ENCODE measurements at regions not wholly inside any gene's neighbourhood (a gene's known extent, or its start where the extent isn't known, plus 50 kb on each side); places are given as distances from the start of the nearest gene placed in this dataset.

GRCh38 chr13:40480012-40480914 is 186.2 kb downstream of the FOXO1 start:
- H3K4me3 ChIP-seq (ENCODE audit: low read length), result peak overlapping the region; percentile 77
- peak overlapping the region; percentile 98 for H3K4me2 ChIP-seq (ENCODE audit: low read length)

GRCh38 chr13:40480915-40481516 is 185.4 kb downstream of the FOXO1 start:
- H3K4me2 ChIP-seq (ENCODE audit: low read length), result peak overlapping the region; percentile 98

More at GRCh38 chr13:40480012-40480914, 186.2 kb downstream of the FOXO1 start:
- Histone ChIP-seq H3K79me2 (ENCODE audit: control insufficient read depth, low read length) (peaks cover 67% of the 10 kb centered on the region), H3K9me2 (replicated peaks; ENCODE audit: control insufficient read depth, low read length) (no peaks in the 10 kb centered on the region), H3K27me3 (ENCODE audit: control insufficient read depth, low read length) (no peaks in the 10 kb centered on the region), H3K36me3 (ENCODE audit: control insufficient read depth, low read length) (peaks cover 13% of the 10 kb centered on the region), H4K20me1 (ENCODE audit: control insufficient read depth, insufficient read depth, low read depth, low read length) (no peaks in the 10 kb centered on the region), H3K9me3 (ENCODE audit: control insufficient read depth, insufficient read depth, low read length) (no peaks in the 10 kb centered on the region), H3F3A (ENCODE audit: control insufficient read depth, insufficient read depth) (peaks cover 26% of the 10 kb centered on the region), H3K4me1 (ENCODE audit: control insufficient read depth, low read length) (peaks cover 98% of the 10 kb centered on the region), H3K27ac (ENCODE audit: low read depth, low read length) (peak overlapping the region; percentile 99)
- TF ChIP-seq CTCF (IDR thresholded peaks at IDR 0.05; ENCODE audit: low read depth, low read length, poor library complexity, severe bottlenecking) (no peak), EZH2phosphoT487 (IDR thresholded peaks at IDR 0.05; ENCODE audit: borderline replicate concordance, low read length) (no peak)

GRCh38 chr13:40483601-40484000 is 182.8 kb downstream of the FOXO1 start:
- Histone ChIP-seq H3K27ac (ENCODE audit: low read depth, low read length) (peak overlapping the region; percentile 99), H3K36me3 (ENCODE audit: control insufficient read depth, low read length) (peaks cover 10% of the 10 kb centered on the region), H4K20me1 (ENCODE audit: control insufficient read depth, insufficient read depth, low read depth, low read length) (no peaks in the 10 kb centered on the region), H3K9me3 (ENCODE audit: control insufficient read depth, insufficient read depth, low read length) (no peaks in the 10 kb centered on the region), H3K27me3 (ENCODE audit: control insufficient read depth, low read length) (no peaks in the 10 kb centered on the region), H3K4me1 (ENCODE audit: control insufficient read depth, low read length) (peaks cover 92% of the 10 kb centered on the region), H3F3A (ENCODE audit: control insufficient read depth, insufficient read depth) (peaks cover 25% of the 10 kb centered on the region), H3K79me2 (ENCODE audit: control insufficient read depth, low read length) (peaks cover 44% of the 10 kb centered on the region), H3K9me2 (replicated peaks; ENCODE audit: control insufficient read depth, low read length) (no peaks in the 10 kb centered on the region), H3K4me3 (ENCODE audit: low read length) (peak overlapping the region; percentile 77), H3K4me2 (ENCODE audit: low read length) (peak overlapping the region; percentile 98)
- no peak for TF ChIP-seq CTCF (IDR thresholded peaks at IDR 0.05; ENCODE audit: low read depth, low read length, poor library complexity, severe bottlenecking)
- TF ChIP-seq EZH2phosphoT487 (IDR thresholded peaks at IDR 0.05; ENCODE audit: borderline replicate concordance, low read length), result no peak

More at GRCh38 chr13:40480915-40481516, 185.4 kb downstream of the FOXO1 start:
- Histone ChIP-seq H3K4me3 (ENCODE audit: low read length) (peak overlapping the region; percentile 77), H3K27ac (ENCODE audit: low read depth, low read length) (peak overlapping the region; percentile 99), H3F3A (ENCODE audit: control insufficient read depth, insufficient read depth) (peaks cover 30% of the 10 kb centered on the region), H3K36me3 (ENCODE audit: control insufficient read depth, low read length) (peaks cover 13% of the 10 kb centered on the region), H3K9me3 (ENCODE audit: control insufficient read depth, insufficient read depth, low read length) (no peaks in the 10 kb centered on the region), H3K4me1 (ENCODE audit: control insufficient read depth, low read length) (peaks cover 100% of the 10 kb centered on the region), H3K79me2 (ENCODE audit: control insufficient read depth, low read length) (peaks cover 62% of the 10 kb centered on the region), H3K27me3 (ENCODE audit: control insufficient read depth, low read length) (no peaks in the 10 kb centered on the region), H3K9me2 (replicated peaks; ENCODE audit: control insufficient read depth, low read length) (no peaks in the 10 kb centered on the region), H4K20me1 (ENCODE audit: control insufficient read depth, insufficient read depth, low read depth, low read length) (no peaks in the 10 kb centered on the region)
- TF ChIP-seq EZH2phosphoT487 (IDR thresholded peaks at IDR 0.05; ENCODE audit: borderline replicate concordance, low read length) (no peak), CTCF (IDR thresholded peaks at IDR 0.05; ENCODE audit: low read depth, low read length, poor library complexity, severe bottlenecking) (no peak)
